Neuronal stem cell (in vitro differentiated cells): ENCODE measurements at regions not wholly inside any gene's neighbourhood (a gene's known extent, or its start where the extent isn't known, plus 50 kb on each side); places are given as distances from the start of the nearest gene placed in this dataset.

Experiments
- DNase-seq: peaks from one replicate; pipeline ENCODE4 v3.0.0-alpha.2; 2013; ENCODE audit warnings: low spot score
- H2AFZ ChIP-seq: one replicate; pipeline ENCODE4 v1.6.1; 2013; ENCODE audit warnings: mild to moderate bottlenecking, low read length, inconsistent platforms
- H2AK5ac ChIP-seq: 2 replicates; pipeline ENCODE4 v1.6.1; 2013; ENCODE audit warnings: low read depth, mild to moderate bottlenecking, inconsistent platforms, low read length, moderate library complexity, mixed read lengths
- H2BK120ac ChIP-seq: 2 replicates; pipeline ENCODE4 v1.6.1; 2013; ENCODE audit warnings: low read depth, mild to moderate bottlenecking, inconsistent platforms, low read length, moderate library complexity, mixed read lengths
- H2BK12ac ChIP-seq: one replicate; pipeline ENCODE4 v1.6.1; 2013; ENCODE audit warnings: low read length, inconsistent platforms
- H2BK15ac ChIP-seq: 2 replicates; pipeline ENCODE4 v1.6.1; 2013; ENCODE audit warnings: mild to moderate bottlenecking, low read length, inconsistent platforms, mixed read lengths
- H2BK5ac ChIP-seq: one replicate; pipeline ENCODE4 v1.6.1; 2013; ENCODE audit warnings: inconsistent platforms, mild to moderate bottlenecking, low read length, moderate library complexity
- H3K14ac ChIP-seq: one replicate; pipeline ENCODE4 v1.6.1; 2013; ENCODE audit warnings: low read length, inconsistent platforms
- H3K18ac ChIP-seq: 2 replicates; pipeline ENCODE4 v1.6.1; 2013; ENCODE audit warnings: low read length, inconsistent platforms
- H3K23ac ChIP-seq: 2 replicates; pipeline ENCODE4 v1.6.1; 2013; ENCODE audit warnings: low read depth, mild to moderate bottlenecking, mixed read lengths, low read length, inconsistent platforms; ENCODE audit not compliant: poor library complexity
- H3K27ac ChIP-seq: replicated peaks from 3 replicates; pipeline ENCODE4 v1.5.1; 2013; ENCODE audit warnings: low read length, inconsistent platforms
- H3K27me3 ChIP-seq, 3 experiments: 2 replicates each; pipeline ENCODE4 v1.6.1; 2013; ENCODE audit warnings: low read length in 3 of 3, mild to moderate bottlenecking in 2 of 3, inconsistent platforms in 1 of 3, low read depth in 1 of 3, mixed read lengths in 1 of 3, moderate library complexity in 1 of 3; ENCODE audit not compliant: control insufficient read depth in 3 of 3, insufficient read depth in 3 of 3
- H3K36me3 ChIP-seq, 2 donors: replicated peaks in 1 of 2; 2 replicates each; pipeline ENCODE4 v1.6.1; 2013; ENCODE audit warnings: low read length in 2 of 2; ENCODE audit not compliant: control insufficient read depth in 2 of 2, insufficient read depth in 2 of 2
- H3K4ac ChIP-seq: 2 replicates; pipeline ENCODE4 v1.6.1; 2013; ENCODE audit warnings: inconsistent platforms, mild to moderate bottlenecking, low read length, moderate library complexity
- H3K4me1 ChIP-seq, 2 donors: 1 replicate in 1 of 2; 2 replicates in 1 of 2; pipeline ENCODE4 v1.6.1; 2013; ENCODE audit warnings: low read length in 2 of 2, low read depth in 1 of 2; ENCODE audit not compliant: control insufficient read depth in 2 of 2, insufficient read depth in 1 of 2
- H3K4me2 ChIP-seq: one replicate; pipeline ENCODE4 v1.6.1; 2013; ENCODE audit warnings: mild to moderate bottlenecking, low read length, inconsistent platforms; ENCODE audit not compliant: insufficient read depth, poor library complexity, severe bottlenecking
- H3K4me3 ChIP-seq, 2 donors: 2 replicates each; pipeline ENCODE4 v1.5.1; 2013; ENCODE audit warnings: low read length in 2 of 2, mild to moderate bottlenecking in 2 of 2, inconsistent platforms in 1 of 2, moderate library complexity in 1 of 2
- H3K79me1 ChIP-seq: one replicate; pipeline ENCODE4 v1.6.1; 2013; ENCODE audit warnings: low read depth, mild to moderate bottlenecking, inconsistent platforms, low read length, moderate library complexity
- H3K9ac ChIP-seq: one replicate; pipeline ENCODE4 v1.6.1; 2013; ENCODE audit warnings: mild to moderate bottlenecking, low read depth, low read length, inconsistent platforms; ENCODE audit not compliant: poor library complexity
- H3K9me3 ChIP-seq, 2 donors: replicated peaks in 1 of 2; 2 replicates each; pipeline versions ENCODE3 to v1.6.1; 2013; ENCODE audit warnings: low read length in 2 of 2, mild to moderate bottlenecking in 2 of 2, inconsistent platforms in 1 of 2, low read depth in 1 of 2, mixed read lengths in 1 of 2, moderate library complexity in 1 of 2; ENCODE audit not compliant: control insufficient read depth in 2 of 2, insufficient read depth in 1 of 2
- H4K8ac ChIP-seq: one replicate; pipeline ENCODE4 v1.6.1; 2013; ENCODE audit warnings: low read depth, mild to moderate bottlenecking, inconsistent platforms, low read length, moderate library complexity
- H4K91ac ChIP-seq: one replicate; pipeline ENCODE4 v1.6.1; 2013; ENCODE audit warnings: low read length, low read depth, mild to moderate bottlenecking, inconsistent platforms; ENCODE audit not compliant: poor library complexity
- WGBS, 2 donors: extraction: QIAGEN DNeasy Blood & Tissue Kit; methylation state at CpG; one replicate each; pipeline ENCODE4 v1.1.7; 2013; ENCODE audit warnings: missing lambda C conversion rate in 2 of 2, mixed read lengths in 1 of 2; ENCODE audit not compliant: insufficient read length in 2 of 2, insufficient replicate concordance in 1 of 2; ENCODE audit errors: extremely low coverage in 2 of 2; 5-methylcytosine and 5-hydroxymethylcytosine counted together

DNA sequence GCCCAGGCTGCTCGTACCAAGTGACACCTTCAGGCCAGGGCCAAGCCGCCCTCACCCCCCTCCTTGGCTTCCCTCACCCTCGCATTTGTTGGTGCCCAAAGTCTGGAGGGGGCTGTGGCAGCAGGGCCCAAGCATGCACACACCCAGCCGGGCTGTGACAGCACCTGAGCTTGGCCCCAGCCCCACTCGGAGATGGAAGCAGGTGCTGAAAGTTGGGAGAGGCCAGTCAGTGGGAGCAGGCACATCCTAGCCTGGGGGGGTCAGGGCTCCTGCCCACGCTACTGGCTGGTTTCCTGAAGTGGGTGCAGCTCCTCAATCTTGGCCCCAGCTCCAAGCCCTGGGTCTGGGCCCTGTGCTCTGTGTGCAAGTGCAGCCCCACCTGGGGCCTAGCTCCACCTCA is 228.0 kb downstream of the RDH14 start:
- Histone ChIP-seq H2AK5ac (peak overlapping the region; percentile 50), H3K23ac (peak overlapping the region; percentile 13), H3K79me1 (no peaks in the 10 kb centered on the region), H2BK12ac (no peak overlapping the region), H3K4me3 (no peak overlapping the region), H2BK120ac (no peak overlapping the region), H3K9ac (no peak overlapping the region), H3K27me3 (no peaks in the 10 kb centered on the region), H2BK5ac (no peak overlapping the region), H3K4ac (no peak overlapping the region), H3K14ac (no peak overlapping the region), H3K9me3 (no peaks in the 10 kb centered on the region), H4K91ac (no peak overlapping the region), H3K36me3 (no peaks in the 10 kb centered on the region), H3K4me1 (peaks cover 0 to 4% of the 10 kb centered on the region in 2 donors), H3K4me2 (no peak overlapping the region), H3K27ac (no peak overlapping the region), H3K18ac (peak overlapping the region; percentile 27), H2BK15ac (no peak overlapping the region), H2AFZ (no peak overlapping the region), H4K8ac (peak overlapping the region; percentile 77)
- no peak for DNase-seq
- no CpG with 5 or more reads among the region's 6 CpGs for WGBS, 2 donors

DNA sequence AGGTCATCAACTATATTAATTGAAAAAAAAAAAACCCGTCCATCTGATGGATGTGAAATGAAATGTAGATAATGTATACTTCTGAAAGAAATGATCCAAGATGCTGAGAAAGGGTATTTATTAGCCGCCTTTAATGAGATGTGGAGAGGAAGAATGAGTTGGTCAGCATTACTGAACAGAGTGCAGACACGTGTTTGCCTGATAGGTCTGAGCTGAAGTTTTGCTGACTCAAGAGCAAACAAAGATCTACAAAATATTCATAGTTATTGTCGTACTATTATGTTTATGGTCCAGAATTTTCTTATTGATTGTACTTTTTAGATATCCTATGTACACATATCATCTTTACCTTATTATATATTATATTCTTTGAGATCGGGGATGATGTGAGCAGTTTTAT is 235.3 kb downstream of the RDH14 start:
- WGBS, 2 donors, result no CpG with 5 or more reads among the region's 5 CpGs
- Histone ChIP-seq H3K9me3 (no peaks in the 10 kb centered on the region), H2BK120ac (no peak overlapping the region)

DNA sequence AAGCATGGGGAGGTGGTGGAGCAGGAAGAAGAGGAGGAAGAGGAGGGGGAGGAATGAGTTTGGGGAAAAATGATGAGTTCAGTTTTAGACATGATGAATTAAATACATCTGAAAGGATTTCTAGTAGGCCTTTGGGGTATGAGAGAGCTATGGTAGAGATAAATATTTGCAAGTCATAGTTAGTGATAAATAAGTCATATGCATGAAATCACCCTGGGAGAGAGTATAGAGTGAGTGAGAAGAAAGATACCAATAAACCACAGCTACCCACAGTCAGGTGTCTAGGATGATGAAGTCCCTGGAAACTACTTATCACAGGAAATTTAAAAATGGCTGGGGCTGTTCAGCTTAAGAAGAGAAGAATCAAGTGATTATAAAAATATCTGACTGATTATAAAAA is 240.5 kb downstream of the RDH14 start:
- H4K91ac ChIP-seq, result no peak overlapping the region
- no peak for DNase-seq
- no peaks in the 10 kb centered on the region for H3K36me3 ChIP-seq
- no peaks in the 10 kb centered on the region for H3K27me3 ChIP-seq
- H3K18ac ChIP-seq, result no peak overlapping the region
- no peak overlapping the region for H3K23ac ChIP-seq
- H2BK120ac ChIP-seq, result no peak overlapping the region
- H2AFZ ChIP-seq, result no peak overlapping the region
- H2AK5ac ChIP-seq, result no peak overlapping the region
- no peak overlapping the region for H3K27ac ChIP-seq
- H3K9ac ChIP-seq, result no peak overlapping the region
- no peak overlapping the region for H3K4me3 ChIP-seq
- no peaks in the 10 kb centered on the region for H3K79me1 ChIP-seq
- H3K14ac ChIP-seq, result no peak overlapping the region
- no peak overlapping the region for H3K4me2 ChIP-seq
- no peak overlapping the region for H3K4ac ChIP-seq
- no peaks in the 10 kb centered on the region for H3K4me1 ChIP-seq
- no peak overlapping the region for H2BK5ac ChIP-seq
- no peaks in the 10 kb centered on the region for H3K9me3 ChIP-seq
- H2BK12ac ChIP-seq, result no peak overlapping the region
- H2BK15ac ChIP-seq, result no peak overlapping the region
- H4K8ac ChIP-seq, result no peak overlapping the region

More for the DNA sequence above, 235.3 kb downstream of the RDH14 start:
- H2AFZ ChIP-seq, result no peak overlapping the region
- no peaks in the 10 kb centered on the region for H3K36me3 ChIP-seq
- no peak overlapping the region for H4K8ac ChIP-seq
- no peak overlapping the region for H4K91ac ChIP-seq
- no peaks in the 10 kb centered on the region for H3K27me3 ChIP-seq
- no peak overlapping the region for H2BK15ac ChIP-seq
- no peak overlapping the region for H3K14ac ChIP-seq
- H3K4me3 ChIP-seq, result no peak overlapping the region
- no peak for DNase-seq
- no peak overlapping the region for H2BK12ac ChIP-seq
- no peak overlapping the region for H2AK5ac ChIP-seq
- H3K4me2 ChIP-seq, result no peak overlapping the region
- no peak overlapping the region for H3K27ac ChIP-seq
- H3K9ac ChIP-seq, result no peak overlapping the region
- H3K23ac ChIP-seq, result no peak overlapping the region
- H3K18ac ChIP-seq, result no peak overlapping the region
- no peak overlapping the region for H2BK5ac ChIP-seq
- no peaks in the 10 kb centered on the region for H3K4me1 ChIP-seq
- H3K4ac ChIP-seq, result no peak overlapping the region
- H3K79me1 ChIP-seq, result no peaks in the 10 kb centered on the region

DNA sequence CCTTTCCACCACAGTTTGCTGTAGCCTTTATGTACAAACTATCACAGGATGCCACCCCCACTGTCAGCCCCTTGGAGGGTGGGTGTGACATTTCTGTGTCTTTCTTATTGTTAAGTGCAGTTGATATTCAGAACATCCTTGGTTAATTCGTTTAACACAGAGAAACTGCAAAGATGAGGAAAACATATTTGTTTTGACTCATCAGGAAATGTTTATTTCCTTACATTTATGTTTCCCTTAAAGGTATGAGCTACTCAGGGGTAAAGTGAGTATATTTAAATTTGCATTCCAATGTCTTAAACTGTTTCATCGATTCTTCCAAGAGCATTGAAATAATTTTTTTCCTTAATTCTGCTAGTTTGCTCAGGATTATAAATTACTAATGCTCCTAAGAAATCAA is 243.4 kb downstream of the RDH14 start:
- H3K9ac ChIP-seq, result no peak overlapping the region
- no peak overlapping the region for H4K91ac ChIP-seq
- H2BK12ac ChIP-seq, result no peak overlapping the region
- no peak overlapping the region for H2BK120ac ChIP-seq
- no peaks in the 10 kb centered on the region for H3K36me3 ChIP-seq
- no CpG with 5 or more reads among the region's 2 CpGs for WGBS, 2 donors
- no peaks in the 10 kb centered on the region for H3K79me1 ChIP-seq
- no peaks in the 10 kb centered on the region for H3K27me3 ChIP-seq
- no peaks in the 10 kb centered on the region for H3K4me1 ChIP-seq
- no peak overlapping the region for H3K23ac ChIP-seq
- no peak overlapping the region for H3K27ac ChIP-seq
- H3K4me2 ChIP-seq, result no peak overlapping the region
- H3K18ac ChIP-seq, result no peak overlapping the region
- no peak overlapping the region for H3K4ac ChIP-seq
- H2AK5ac ChIP-seq, result no peak overlapping the region
- no peak overlapping the region for H3K4me3 ChIP-seq
- H2BK5ac ChIP-seq, result no peak overlapping the region
- H3K9me3 ChIP-seq, result no peaks in the 10 kb centered on the region
- DNase-seq, result no peak
- no peak overlapping the region for H4K8ac ChIP-seq
- H3K14ac ChIP-seq, result no peak overlapping the region
- no peak overlapping the region for H2BK15ac ChIP-seq
- H2AFZ ChIP-seq, result no peak overlapping the region
